B cell (primary cell): ENCODE measurements at regions not wholly inside any gene's neighbourhood (a gene's known extent, or its start where the extent isn't known, plus 50 kb on each side); places are given as distances from the start of the nearest gene placed in this dataset.

Experiments used
- ATAC-seq: fragments of 200-7000 bp; cut with Tn5 transposase; one replicate; pipeline ENCODE4 v1.10.0; 2021; ENCODE audit warnings: low read depth, mild to moderate bottlenecking, moderate number of reproducible peaks, moderate library complexity
- CTCF ChIA-PET: fragments of 350-600 bp; sonication (Branson Sonifier 250); formaldehyde crosslinking; loops from one replicate; lab custom pipeline; 2021; ENCODE audit warnings: antibody characterized with exemption, inconsistent platforms; lab: Charles Lee
- POLR2A ChIA-PET: fragments of 350-600 bp; sonication (Branson Sonifier 250); formaldehyde crosslinking; loops from one replicate; lab custom pipeline; 2021; ENCODE audit warnings: antibody characterized with exemption; lab: Charles Lee
- DNase-seq: peaks from one replicate; pipeline ENCODE4 v3.0.0; 2013
- H2AFZ ChIP-seq: 2 replicates; pipeline ENCODE4 v1.6.1; 2012; ENCODE audit warnings: mild to moderate bottlenecking, low read depth, low read length; ENCODE audit not compliant: insufficient read depth, poor library complexity, severe bottlenecking
- H3K27ac ChIP-seq, 2 donors: 1 replicate in 1 of 2; 2 replicates in 1 of 2; pipeline ENCODE4 v1.5.1; 2012 to 2013; ENCODE audit warnings: low read length in 2 of 2, mild to moderate bottlenecking in 2 of 2, moderate library complexity in 1 of 2
- H3K27me3 ChIP-seq, 4 experiments: fragments of 200-600 bp in 1 of 4; sonication (generic) in 1 of 4; replicated peaks in 1 of 4; 1 replicate in 2 of 4; 2 replicates in 2 of 4; pipeline versions ENCODE4 v1.6.1 to v1.7.0; 2013 to 2016; ENCODE audit warnings: low read length in 3 of 4, mild to moderate bottlenecking in 2 of 4, mixed read lengths in 1 of 4, moderate library complexity in 1 of 4; ENCODE audit not compliant: insufficient read depth in 4 of 4, control insufficient read depth in 3 of 4; ENCODE audit errors: control extremely low read depth in 1 of 4
- H3K36me3 ChIP-seq, 2 experiments: replicated peaks in 1 of 2; 1 replicate in 1 of 2; 2 replicates in 1 of 2; pipeline versions ENCODE4 v1.6.1 to v1.7.1; 2013; ENCODE audit warnings: low read length in 1 of 2; ENCODE audit not compliant: insufficient read depth in 2 of 2, control insufficient read depth in 1 of 2; ENCODE audit errors: control extremely low read depth in 1 of 2, extremely low read depth in 1 of 2
- H3K4me1 ChIP-seq, 2 donors: fragments of 200-600 bp in 1 of 2; sonication (generic) in 1 of 2; 1 replicate in 1 of 2; 2 replicates in 1 of 2; pipeline versions ENCODE4 v1.5.1 to v1.6.1; 2013 to 2017; ENCODE audit warnings: low read length in 2 of 2; ENCODE audit not compliant: control insufficient read depth in 2 of 2, insufficient read depth in 2 of 2
- H3K4me2 ChIP-seq: replicated peaks from 2 replicates; pipeline ENCODE3; 2012; ENCODE audit warnings: mild to moderate bottlenecking, low read depth, low read length; ENCODE audit not compliant: poor library complexity, severe bottlenecking
- H3K4me3 ChIP-seq, 5 experiments: fragments of 200-600 bp in 1 of 5; sonication (generic) in 1 of 5; 1 replicate in 3 of 5; 2 replicates in 2 of 5; pipeline versions ENCODE4 v1.5.1 to v1.7.0; 2011 to 2016; ENCODE audit warnings: low read length in 4 of 5, mild to moderate bottlenecking in 4 of 5, low read depth in 2 of 5, control low read depth in 1 of 5, moderate library complexity in 1 of 5; ENCODE audit not compliant: insufficient read depth in 1 of 5; ENCODE audit errors: control extremely low read depth in 1 of 5, extremely low read depth in 1 of 5
- H3K79me2 ChIP-seq: fragments of 200-600 bp; sonication (generic); one replicate; pipeline ENCODE4 v1.6.0; 2016; ENCODE audit warnings: low read length; ENCODE audit not compliant: control insufficient read depth, insufficient read depth
- H3K9ac ChIP-seq: fragments of 200-600 bp; sonication (generic); 2 replicates; pipeline ENCODE4 v1.6.1; 2017; ENCODE audit warnings: mild to moderate bottlenecking, low read length, moderate library complexity
- H3K9me3 ChIP-seq, 3 donors: one replicate each; pipeline versions ENCODE4 v1.6.1 to v1.7.1; 2013; ENCODE audit warnings: low read length in 2 of 3; ENCODE audit not compliant: control insufficient read depth in 2 of 3, insufficient read depth in 1 of 3; ENCODE audit errors: control extremely low read depth in 1 of 3
- H4K20me1 ChIP-seq: 2 replicates; pipeline ENCODE4 v1.6.0; 2012; ENCODE audit warnings: mild to moderate bottlenecking, low read length; ENCODE audit not compliant: insufficient read depth, control insufficient read depth, poor library complexity, severe bottlenecking
- H3K27ac Mint-ChIP-seq: one replicate; pipeline ENCODE4 v1.8.0; 2021; ENCODE audit warnings: mixed read lengths
- H3K27me3 Mint-ChIP-seq: one replicate; pipeline ENCODE4 v1.8.0; 2021; ENCODE audit warnings: mixed read lengths
- H3K4me1 Mint-ChIP-seq: one replicate; pipeline ENCODE4 v1.8.0; 2021; ENCODE audit warnings: mixed read lengths
- H3K4me3 Mint-ChIP-seq: one replicate; pipeline ENCODE4 v1.8.0; 2021; ENCODE audit warnings: mixed read lengths
- H3K9me3 Mint-ChIP-seq: one replicate; pipeline ENCODE4 v1.8.0; 2022; ENCODE audit warnings: mixed read lengths; ENCODE audit not compliant: insufficient read depth
- EZH2 ChIP-seq: IDR thresholded peaks from 2 replicates; pipeline ENCODE4 v1.6.1; 2012; ENCODE audit warnings: borderline replicate concordance, low read depth, mild to moderate bottlenecking, moderate library complexity, low read length; ENCODE audit not compliant: insufficient read depth, poor library complexity, severe bottlenecking
- WGBS: methylation state at CpG from one replicate; pipeline ENCODE4 v1.1.5; 2013; ENCODE audit warnings: missing lambda C conversion rate; ENCODE audit not compliant: insufficient coverage; 5-methylcytosine and 5-hydroxymethylcytosine counted together
- intact Hi-C: fragments of 100-400 bp; cut with micrococcal nuclease; formaldehyde crosslinking; loops from one replicate; pipeline ENCODE4 v1.10.0; 2022
- TF ChIP-seq, protein P1 (sequence below): fragments of 200-600 bp; IDR thresholded peaks from one replicate; pipeline ENCODE4 v1.8.0; 2022; ENCODE audit warnings: antibody characterized with exemption, mild to moderate bottlenecking

DNA sequence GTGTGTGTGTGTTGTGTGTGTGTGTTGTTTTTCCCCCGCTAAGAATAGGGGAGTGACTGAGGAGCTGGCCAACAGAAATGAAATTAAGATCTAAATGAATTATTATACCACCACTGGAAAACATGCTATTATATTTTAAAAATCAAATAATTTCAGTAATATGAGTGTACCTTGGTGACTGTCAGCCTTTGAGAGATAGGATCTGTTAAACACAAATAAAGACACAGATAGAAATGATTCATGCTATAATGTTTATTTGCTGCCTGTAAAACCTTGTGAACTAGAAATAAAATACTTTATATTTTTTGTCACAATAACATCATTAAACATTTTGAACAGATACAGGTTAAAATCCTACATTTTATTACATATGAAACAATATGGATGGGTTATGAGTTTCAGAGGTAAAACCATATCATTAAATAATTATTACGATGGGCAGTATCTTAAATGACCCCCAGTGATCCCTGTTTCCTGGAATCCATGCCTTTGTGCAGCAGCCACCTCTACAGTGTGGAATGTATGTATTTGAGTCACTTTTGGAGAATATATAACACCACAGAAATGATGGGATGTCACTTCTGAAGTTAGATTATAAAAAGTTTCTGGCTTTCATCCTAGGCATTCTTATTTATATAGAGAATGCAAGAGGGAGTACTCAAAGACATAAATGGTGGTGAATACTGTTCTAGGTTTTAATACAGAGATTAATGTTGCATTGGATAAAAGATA lies 617.2 kb downstream of the CDH18 start:
- Histone ChIP-seq H3K4me1 (no peaks in the 10 kb centered on the region), H3K79me2 (no peaks in the 10 kb centered on the region), H3K4me3 (no peak overlapping the region), H3K27ac (no peak overlapping the region), H3K36me3 (no peaks in the 10 kb centered on the region), H3K9me3 (no peaks in the 10 kb centered on the region), H3K9ac (no peak overlapping the region), H4K20me1 (no peaks in the 10 kb centered on the region), H3K27me3 (no peaks in the 10 kb centered on the region), H3K4me2 (no peak overlapping the region), H2AFZ (no peak overlapping the region)
- H3K9me3 Mint-ChIP-seq, result no peaks in the 10 kb centered on the region
- ChIA-PET POLR2A (no interaction called here), CTCF (no interaction called here)
- no peaks in the 10 kb centered on the region for H3K27me3 Mint-ChIP-seq
- no CpG with 5 or more reads among the region's 2 CpGs for WGBS
- intact Hi-C loops, result no loop called here
- no peak overlapping the region for H3K4me3 Mint-ChIP-seq
- no peak for TF ChIP-seq EZH2
- TF ChIP-seq, protein P1, sequence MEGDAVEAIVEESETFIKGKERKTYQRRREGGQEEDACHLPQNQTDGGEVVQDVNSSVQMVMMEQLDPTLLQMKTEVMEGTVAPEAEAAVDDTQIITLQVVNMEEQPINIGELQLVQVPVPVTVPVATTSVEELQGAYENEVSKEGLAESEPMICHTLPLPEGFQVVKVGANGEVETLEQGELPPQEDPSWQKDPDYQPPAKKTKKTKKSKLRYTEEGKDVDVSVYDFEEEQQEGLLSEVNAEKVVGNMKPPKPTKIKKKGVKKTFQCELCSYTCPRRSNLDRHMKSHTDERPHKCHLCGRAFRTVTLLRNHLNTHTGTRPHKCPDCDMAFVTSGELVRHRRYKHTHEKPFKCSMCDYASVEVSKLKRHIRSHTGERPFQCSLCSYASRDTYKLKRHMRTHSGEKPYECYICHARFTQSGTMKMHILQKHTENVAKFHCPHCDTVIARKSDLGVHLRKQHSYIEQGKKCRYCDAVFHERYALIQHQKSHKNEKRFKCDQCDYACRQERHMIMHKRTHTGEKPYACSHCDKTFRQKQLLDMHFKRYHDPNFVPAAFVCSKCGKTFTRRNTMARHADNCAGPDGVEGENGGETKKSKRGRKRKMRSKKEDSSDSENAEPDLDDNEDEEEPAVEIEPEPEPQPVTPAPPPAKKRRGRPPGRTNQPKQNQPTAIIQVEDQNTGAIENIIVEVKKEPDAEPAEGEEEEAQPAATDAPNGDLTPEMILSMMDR, result no peak
- no peak for ATAC-seq
- no peaks in the 10 kb centered on the region for H3K4me1 Mint-ChIP-seq
- no peak overlapping the region for H3K27ac Mint-ChIP-seq
- no peak for DNase-seq

DNA sequence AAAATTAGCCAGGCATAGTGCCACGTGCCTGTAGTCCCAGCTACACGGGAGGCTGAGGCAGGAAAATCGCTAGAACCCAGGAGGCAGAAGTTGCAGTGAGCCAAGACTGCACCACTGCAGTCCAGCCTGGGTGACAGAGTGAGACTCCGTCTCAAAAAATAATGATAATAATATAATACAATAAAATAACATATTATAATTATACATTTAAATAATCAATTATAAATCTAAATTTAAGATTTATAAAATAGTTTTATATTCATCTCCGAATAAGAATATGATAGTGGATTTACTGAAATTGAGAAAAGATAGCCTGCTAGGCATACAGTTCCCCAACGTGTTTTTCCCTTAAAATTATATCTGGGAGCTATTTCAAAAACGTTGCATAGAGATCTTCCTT lies 599.6 kb downstream of the CDH18 start:
- H3K27me3 Mint-ChIP-seq, result no peaks in the 10 kb centered on the region
- H3K9me3 Mint-ChIP-seq, result peaks cover 2% of the 10 kb centered on the region

More for the DNA sequence above, 599.6 kb downstream of the CDH18 start:
- TF ChIP-seq, protein P1, result no peak
- no peak for TF ChIP-seq EZH2
- no peak overlapping the region for H3K4me2 ChIP-seq
- no peaks in the 10 kb centered on the region for H3K4me1 ChIP-seq
- ChIA-PET CTCF (no interaction called here), POLR2A (no interaction called here)
- no peaks in the 10 kb centered on the region for H3K36me3 ChIP-seq
- ATAC-seq, result no peak
- WGBS, result 56% methylated on average over 2 of the region's 7 CpGs
- no peaks in the 10 kb centered on the region for H3K79me2 ChIP-seq
- no peak overlapping the region for H3K27ac ChIP-seq
- Mint-ChIP-seq H3K4me3 (no peak overlapping the region), H3K27ac (no peak overlapping the region), H3K4me1 (no peaks in the 10 kb centered on the region)
- H3K27me3 ChIP-seq, result no peaks in the 10 kb centered on the region
- H3K9me3 ChIP-seq, result no peaks in the 10 kb centered on the region
- no peak overlapping the region for H2AFZ ChIP-seq
- DNase-seq, result no peak
- H3K4me3 ChIP-seq, result no peak overlapping the region
- intact Hi-C loops, result no loop called here
- no peak overlapping the region for H3K9ac ChIP-seq
- no peaks in the 10 kb centered on the region for H4K20me1 ChIP-seq
